Right lobe of liver (tissue), 4 donors: ENCODE measurements at regions not wholly inside any gene's neighbourhood (a gene's known extent, or its start where the extent isn't known, plus 50 kb on each side); places are given as distances from the start of the nearest gene placed in this dataset.

ENCODE experiments used
- CTCF ChIP-seq, 4 donors: fragments of 200-600 bp in 3 of 4; fragments of 450-650 bp in 1 of 4; IDR thresholded peaks; one replicate each; pipeline versions ENCODE4 v1.5.1 to v1.8.0; 2016 to 2022; ENCODE audit warnings: antibody characterized with exemption in 4 of 4, mild to moderate bottlenecking in 2 of 4
- POLR2A ChIP-seq: fragments of 450-650 bp; IDR thresholded peaks from one replicate; pipeline ENCODE4 v1.6.1; 2017; ENCODE audit warnings: antibody characterized with exemption, mild to moderate bottlenecking
- donor health status: DM: no; HTN: no; CAD: no.
- donor health status: DM: no; HTN: no; CAD: no.
- donor health status: DM: no; HTN: yes; CAD: no.

- no peak for TF ChIP-seq POLR2A
- no peak for TF ChIP-seq CTCF (IDR thresholded peaks at IDR 0.05)
These were observed 112.8 kb upstream of the GPR12 start for GRCh38 chr13:26873386-26873698.
